Stimulated activated CD4-positive, alpha-beta T cell treated with anti-CD3 and anti-CD28 coated beads, Interleukin-1b, Interleukin-23, amount 100 ng/mL, for 1 hour (primary cell): ENCODE measurements at regions not wholly inside any gene's neighbourhood (a gene's known extent, or its start where the extent isn't known, plus 50 kb on each side); places are given as distances from the start of the nearest gene placed in this dataset.
"Not testable (repeated sequence)": the region's sequence is repeated elsewhere in the genome, so short reads cannot be mapped to it uniquely, and the experiment has no call there.

Experiments
- DNase-seq, 2 donors: peaks; one replicate each; pipeline ENCODE4 v3.0.0-alpha.2; 2020; ENCODE audit warnings: low read depth in 2 of 2

DNA sequence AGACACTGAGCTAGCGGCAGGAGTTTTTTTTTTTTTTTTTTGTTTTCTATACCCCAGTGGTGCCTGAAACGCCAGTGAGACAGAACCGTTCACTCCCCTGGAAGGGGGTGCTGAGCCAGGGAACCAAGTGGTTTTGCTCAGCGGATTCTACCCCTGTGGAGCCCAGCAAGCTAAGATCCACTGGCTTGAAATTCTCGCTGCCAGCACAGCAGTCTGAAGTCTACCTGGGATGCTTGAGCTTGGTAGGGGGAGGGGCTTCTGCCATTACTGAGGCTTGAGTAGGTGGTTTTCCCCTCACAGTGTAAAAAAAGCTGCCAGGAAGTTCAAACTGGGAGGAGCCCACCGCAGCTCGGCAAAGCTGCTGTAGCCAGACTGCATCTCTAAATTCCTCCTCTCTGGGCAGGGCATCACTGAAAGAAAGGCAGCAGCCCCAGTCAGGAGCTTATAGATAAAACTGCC lies 173.0 kb downstream of the DMAC1 start:
- DNase-seq = peak in 1 of 2 donors; percentile 3

DNA sequence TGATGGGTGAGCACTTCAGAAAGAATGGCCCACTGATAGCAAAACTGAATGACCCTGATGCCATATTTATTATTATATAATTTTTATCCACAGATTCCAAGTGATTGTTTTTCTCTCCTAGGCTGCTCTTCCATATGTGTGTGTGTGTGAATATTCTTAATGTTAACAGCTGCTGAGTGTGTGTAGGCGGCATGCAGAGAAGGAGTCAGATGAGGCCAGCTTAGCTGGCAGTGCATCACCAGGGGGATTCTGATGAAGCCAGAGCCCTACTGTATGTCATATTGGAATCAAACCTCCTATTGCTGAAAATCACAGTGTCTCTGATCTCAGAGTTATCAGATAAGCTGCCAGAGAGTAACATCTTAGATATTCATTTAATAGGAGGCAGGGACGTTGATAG lies 177.1 kb downstream of the DMAC1 start:
- DNase-seq = no peak

DNA sequence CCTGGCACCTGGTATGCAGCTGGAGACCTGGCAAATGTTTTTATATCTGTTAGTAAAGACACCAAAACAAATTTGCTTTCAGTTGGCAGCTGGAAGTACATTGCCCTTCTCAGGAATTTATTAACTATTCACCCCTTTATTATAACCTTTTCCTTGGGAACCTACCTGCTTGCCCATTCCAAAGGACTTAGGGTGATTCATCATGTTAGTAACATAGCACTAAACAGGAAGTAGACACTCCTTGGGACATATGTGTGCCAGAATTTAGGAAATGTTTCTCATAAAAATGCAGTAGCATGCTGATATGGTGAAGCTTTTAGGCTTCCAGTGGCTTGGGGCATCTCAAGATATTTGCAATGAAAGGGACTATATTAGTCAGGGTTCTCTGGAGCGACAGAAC lies 184.2 kb downstream of the DMAC1 start:
- DNase-seq = no peak

DNA sequence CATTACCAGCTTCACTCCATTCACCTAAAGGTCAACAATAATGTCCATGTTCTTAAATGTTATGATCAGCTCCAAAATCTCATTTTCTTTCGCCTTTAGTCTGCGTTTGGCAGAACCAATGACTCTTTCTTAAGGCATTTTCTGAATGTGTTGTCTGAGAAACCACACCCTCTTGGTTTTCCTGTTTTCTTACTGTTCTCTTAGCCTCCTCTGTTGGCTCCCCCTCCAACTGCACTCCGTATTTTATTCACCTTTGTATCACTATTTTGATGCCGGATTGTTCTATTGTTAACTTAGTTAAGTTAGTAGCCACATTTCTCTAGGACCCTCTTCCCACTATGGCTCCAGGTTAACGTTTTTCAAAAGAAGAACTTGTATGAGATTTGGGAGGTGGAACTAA lies 185.6 kb downstream of the DMAC1 start:
- no peak for DNase-seq

DNA sequence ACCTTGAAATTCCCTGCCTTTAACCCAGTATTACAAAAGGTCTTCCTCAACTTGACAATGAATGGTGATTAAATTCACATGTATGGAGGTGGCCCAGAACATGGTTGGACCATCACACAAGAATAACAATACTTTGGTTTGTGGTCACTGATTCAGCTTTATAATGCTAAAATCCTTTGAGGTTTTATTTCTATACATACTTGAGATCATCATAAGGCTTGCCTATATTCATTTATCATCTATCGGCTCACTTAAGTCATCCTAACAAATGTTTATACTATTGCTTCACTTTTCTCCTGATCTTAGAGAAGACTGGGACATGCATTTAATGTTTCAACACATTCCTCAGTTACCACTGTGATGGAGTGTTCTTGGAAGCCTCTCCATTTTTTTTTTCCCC lies 191.3 kb downstream of the DMAC1 start:
- DNase-seq = no peak

DNA sequence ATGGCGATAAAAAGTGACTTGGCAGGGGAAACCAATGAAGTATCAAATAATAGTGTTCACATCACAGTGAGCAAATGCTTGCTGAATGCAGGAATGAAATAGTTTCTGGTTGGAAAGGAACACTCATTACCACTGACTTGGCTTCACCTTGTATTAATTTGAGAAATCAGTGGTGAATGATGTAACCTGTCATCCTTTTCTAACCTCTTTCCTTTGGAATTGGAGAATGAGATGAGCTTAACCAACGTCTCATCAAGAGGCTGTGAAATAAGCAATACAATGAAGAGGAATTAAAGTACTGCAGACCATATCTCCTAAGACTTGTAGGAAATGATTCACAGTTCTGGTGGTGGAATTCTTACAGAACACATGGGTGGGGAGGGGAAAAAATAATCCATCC lies 192.2 kb downstream of the DMAC1 start:
- no peak for DNase-seq

DNA sequence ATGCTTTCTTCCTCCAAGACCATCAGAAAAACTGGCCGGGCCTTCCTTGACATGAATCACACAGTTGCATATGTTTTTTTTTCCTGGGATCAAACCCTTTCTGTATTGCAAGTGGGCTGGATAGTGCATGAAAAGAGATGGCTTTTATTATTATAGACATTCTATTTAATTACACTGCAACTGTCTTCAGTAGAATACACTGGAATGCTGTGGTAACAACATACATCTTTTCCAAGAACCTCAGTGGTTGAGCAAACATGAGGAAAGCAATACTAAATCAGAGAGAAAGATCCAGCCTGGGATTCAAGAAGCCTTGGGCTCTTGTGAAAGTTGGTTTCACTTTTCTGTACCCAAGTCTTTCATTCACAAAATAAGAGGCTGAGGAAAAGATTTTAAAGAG lies 193.0 kb downstream of the DMAC1 start:
- no peak for DNase-seq

DNA sequence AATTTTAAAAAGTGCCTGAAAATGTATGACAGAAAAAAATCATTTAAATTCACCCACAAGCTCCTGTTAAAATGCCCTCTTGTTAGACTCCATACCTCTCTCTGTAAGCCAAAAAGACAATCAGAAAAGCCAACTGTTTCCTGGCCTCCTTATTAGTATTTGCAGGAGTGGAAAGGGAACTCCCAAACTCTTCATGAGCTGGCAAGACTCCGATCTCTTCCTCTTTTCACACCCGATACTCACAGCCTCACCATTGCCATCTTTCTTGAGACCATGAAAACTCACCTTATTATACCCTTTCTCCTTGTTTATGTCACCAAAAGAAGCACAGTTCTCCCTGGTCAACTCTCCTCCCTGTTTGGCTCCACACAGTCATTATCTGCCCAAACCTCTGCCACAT lies 197.8 kb downstream of the DMAC1 start:
- DNase-seq = no peak

DNA sequence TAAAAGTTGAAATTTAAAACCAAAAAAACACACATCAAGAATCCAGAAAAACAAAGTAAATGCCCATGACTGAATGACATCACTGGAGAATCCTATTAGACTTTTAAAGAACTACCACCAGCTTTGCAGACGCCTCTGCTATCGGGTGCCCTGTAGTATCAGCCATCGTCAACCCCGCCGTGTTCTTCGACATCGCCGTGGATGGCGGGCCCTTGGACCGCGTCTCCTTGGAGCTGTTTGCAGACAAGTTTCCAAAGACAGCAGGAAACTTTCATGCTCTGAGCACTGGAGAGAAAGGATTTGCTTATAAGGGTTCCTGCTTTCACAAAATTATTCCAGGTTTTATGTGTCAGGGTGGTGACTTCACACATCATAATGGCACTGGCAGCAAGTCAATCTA lies 201.9 kb downstream of the DMAC1 start:
- DNase-seq = no peak

DNA sequence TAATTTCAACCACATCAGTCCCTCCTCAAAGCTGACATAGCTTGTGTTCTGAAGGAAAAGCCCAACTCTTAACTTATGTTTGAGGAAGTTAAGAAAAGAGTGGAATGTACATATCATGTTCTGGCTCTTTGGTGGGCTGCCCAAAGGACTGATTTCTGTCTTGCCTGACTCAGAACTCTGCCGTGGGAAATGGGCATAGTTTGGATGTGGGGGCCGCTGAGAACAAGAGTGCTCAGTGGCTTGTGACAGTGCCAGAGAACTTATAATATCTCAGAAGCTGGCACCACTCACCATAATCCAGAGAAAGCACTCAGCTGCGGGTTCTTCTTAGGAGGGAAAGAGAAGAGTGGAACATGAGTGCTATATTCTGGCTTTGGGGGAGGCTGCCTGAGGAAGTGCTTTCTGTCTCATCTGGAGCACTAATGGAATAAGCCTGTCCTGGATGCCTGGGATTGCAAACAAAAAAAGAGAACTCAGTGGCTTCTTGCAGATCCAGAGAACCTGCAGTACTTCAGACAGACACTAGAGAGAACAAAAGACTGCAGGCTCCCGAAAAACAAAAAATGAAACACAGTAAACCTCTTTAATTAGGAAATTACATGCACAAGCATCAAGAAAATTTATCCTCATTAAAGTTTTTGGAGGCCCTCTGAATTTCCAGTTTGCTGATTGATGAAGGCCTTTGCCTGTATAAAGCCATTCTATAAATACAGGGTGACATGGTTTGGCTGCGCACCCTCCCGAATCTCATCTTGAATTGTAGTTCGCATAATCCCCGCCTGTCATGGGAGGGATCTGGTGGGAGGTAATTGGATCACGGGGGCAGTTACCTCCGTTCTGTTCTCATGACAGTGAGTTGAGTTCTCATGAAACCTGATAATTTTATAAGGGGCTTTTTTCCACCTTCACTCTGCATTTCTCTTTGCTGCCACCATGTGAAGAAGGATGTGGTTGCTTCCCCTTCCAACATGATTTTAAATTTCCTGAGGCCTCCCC lies 207.0 kb downstream of the DMAC1 start:
- DNase-seq = no peak

DNA sequence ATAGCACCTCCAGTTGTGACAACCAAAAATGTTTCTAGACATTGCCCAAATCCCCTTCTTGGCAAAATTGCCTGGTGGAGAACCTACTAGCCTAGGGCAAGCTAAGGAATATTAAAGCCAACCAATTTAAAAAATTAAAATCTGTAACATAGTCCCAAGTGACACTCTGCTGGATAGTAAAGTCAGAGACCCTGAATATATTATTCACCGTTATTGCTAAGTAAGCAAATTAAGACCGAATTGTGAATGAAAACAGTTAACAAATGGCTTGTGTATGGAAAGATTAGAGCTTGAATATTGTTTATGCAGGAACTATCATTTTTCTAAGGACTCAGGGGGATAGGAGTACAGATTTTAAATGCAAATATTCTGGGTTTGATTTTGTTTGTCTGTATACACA lies 208.1 kb downstream of the DMAC1 start:
- no peak for DNase-seq

DNA sequence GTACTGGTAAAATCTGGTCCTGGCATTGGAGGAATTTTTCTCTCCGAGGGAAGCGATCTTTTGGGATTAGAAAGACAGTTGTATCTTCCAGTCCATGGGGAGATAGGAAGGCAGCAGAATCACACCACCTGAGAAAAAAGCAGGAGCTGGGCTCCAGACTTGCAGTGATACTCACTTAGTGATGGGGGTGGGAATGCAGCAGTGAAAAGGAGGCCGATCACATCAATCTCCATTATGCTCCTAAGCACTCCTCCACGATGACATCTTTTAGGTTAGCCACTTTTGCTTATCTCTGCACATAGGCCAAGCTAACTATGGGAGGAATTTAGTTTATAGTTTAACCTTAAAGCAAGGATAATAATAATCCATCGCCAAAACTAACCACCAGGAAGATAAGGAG lies 219.0 kb downstream of the DMAC1 start:
- no peak for DNase-seq

DNA sequence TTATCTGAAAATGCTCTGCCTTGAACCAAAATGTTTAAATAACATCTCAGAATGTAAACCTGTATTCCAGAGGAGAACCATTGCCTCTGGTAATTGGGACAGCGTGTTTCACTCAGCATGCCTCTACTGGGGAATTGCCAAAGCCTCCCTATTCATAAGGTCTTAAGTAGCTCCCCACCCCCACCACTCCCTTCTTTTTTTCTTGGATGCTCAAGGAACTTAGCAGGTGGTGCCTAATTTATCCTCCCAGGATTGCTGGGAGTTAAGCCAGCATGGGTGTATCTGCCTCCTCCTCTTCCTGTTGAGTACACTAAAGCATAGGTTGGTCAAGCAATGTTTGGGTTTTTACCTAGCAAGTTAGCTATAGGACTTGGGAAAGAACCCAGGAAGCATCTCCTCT lies 220.2 kb downstream of the DMAC1 start:
- DNase-seq = no peak

DNA sequence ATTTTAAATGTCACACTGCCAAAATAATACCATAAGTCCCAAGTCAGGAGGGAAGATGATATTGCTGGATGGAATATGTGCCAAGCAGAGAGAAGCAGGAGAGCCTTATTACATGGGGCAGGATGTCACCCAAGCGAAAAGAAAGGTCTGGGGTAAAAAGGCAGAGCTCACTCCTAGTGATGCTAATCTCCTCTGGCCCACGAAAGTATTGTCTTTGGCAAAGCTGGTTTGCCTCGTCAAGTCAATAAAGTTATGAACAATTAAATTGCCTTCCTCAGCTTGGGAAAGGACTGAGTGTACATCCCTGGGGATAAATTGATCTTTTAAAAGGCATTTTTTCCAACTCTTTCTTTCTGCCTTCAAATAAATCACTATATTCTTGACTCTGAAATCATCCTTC lies 220.6 kb downstream of the DMAC1 start:
- no peak for DNase-seq

DNA sequence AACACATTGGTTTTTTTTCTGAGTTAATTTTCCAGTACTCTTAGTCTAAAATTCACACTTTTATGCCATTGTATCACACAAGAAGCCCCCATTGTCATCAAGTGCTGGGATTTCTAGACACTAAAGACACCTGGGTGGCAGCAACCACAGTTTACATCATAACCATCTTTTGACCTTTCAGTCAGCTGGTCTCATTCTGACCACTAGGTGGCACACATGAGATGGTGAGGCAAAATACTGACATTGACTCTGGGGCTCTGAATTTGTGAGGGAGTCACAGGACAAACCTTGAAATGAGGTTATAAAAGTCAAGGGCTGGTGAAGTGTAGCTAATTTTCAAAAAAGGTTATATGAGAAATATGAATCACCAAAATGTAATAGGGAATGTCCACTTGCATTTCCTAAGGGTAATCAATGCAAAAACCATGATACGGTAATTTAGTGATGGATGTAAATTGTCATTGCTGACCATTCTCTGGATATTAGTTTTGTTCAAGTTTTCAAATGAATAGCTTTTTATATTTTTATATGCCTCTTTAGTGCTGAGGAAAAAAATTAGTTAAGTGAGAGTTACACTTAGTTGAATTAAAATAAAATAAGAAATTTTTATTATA lies 229.4 kb downstream of the DMAC1 start:
- DNase-seq = peak; percentile 27 to 39

DNA sequence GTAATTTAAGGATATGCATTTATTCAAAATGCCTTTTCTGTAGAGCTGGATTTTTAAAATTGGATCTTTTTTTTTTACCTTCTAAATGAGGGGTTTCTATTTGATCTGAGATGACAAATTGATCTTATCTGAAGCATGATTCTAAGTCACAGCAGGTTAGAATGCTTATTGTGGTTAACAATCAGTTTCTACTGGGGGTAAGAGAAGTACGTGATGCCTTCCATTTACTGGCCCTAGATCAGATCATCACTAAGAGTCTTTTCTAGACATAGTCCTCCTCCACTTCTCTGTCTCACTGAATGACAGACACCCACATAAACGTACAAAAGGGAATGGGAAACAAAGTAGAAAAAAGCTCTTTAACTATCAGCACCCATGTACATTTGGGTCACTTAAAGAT lies 231.9 kb downstream of the DMAC1 start:
- no peak for DNase-seq

DNA sequence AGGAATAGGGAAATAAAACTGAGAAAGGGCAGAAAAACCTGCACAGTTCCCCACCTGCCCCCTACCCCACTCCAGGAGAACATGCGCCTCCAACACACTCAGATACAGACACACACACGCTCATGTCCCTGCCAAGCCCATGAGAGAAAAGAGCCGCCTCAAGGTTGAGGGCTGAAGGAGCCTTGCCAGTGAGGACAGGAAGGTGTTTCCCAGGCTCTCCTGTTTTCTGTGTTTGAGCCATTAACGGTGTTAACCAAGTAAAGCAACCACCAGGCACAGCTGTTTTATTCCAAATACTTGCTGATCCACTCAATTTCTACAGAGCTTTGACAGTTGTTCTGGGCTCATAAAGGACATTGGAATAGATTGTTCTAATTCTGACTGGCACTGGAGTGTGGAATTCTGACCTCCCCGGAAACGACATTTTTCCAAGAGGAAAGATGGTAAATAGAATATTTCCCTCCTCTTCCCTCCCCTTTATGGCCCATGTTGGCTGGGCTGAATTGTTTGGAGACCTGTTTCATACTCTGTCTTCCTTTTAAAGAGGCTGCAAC lies 238.0 kb downstream of the DMAC1 start:
- DNase-seq = no peak

DNA sequence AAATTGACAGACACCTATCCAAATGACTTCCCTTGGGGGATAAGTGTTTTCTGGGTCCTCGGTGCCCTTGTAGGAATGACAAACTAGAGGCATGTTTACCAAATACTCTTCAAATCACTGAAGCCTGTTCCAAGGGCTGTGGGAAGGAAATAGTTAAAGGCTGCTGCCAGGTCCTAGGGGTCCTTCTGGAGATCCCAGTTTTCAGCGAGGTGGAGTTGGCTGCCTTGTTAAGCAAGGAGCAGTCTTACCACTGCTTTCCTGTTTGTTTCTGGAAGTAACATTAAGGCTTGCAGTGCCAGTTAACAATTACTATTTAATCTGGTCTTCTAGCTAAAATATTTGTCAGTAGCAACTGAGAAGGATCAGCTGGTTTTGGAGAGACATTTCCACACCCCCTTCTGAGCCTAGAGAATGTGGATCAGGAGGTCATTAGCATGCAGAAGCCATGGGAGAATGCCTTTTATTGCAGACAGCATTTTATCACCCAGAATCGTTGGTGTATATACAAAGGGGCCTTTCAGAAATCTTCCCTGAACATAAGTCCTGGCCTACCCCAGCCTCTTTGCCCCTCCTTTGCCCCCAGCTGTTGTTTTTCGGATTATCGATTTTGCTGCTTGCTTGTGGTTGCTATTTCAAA lies 238.8 kb downstream of the DMAC1 start:
- DNase-seq = no peak

DNA sequence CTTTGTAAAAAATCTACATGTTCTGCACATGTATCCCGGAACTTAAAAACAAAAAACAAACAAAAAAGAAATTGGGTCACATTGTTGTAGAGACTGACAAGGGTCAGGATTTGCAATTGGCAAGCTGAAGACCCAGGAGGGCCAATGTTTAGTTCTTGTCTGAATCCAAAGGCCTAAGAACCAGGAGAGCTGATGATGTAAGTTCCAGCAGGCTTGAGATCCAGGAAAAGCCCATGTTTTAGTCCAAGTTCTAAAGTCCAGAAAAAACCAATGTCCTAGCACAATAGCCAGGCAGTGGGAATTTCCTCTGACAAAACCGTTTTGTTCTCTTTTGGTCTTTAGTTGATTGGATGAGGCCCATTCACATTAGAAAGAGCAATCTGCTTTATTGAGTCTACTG lies 244.9 kb downstream of the DMAC1 start:
- no peak for DNase-seq

DNA sequence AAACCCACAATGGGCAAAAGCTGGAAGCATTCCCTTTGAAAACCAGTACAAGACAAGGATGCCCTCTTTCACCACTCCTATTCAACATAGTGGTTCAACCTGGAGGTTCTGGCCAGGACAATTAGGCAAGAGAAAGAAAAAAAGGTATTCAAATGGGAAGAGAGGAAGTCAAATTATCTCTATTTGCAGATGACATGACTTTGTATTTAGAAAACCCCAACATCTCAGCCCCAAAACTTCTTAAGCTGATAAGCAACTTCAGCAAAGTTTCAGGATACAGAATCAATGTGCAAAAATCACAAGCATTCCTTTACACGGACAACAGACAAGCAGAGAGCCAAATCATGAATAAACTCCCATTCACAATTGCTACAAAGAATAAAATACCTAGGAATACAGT lies 246.9 kb downstream of the DMAC1 start:
- not testable (repeated sequence) for DNase-seq

DNA sequence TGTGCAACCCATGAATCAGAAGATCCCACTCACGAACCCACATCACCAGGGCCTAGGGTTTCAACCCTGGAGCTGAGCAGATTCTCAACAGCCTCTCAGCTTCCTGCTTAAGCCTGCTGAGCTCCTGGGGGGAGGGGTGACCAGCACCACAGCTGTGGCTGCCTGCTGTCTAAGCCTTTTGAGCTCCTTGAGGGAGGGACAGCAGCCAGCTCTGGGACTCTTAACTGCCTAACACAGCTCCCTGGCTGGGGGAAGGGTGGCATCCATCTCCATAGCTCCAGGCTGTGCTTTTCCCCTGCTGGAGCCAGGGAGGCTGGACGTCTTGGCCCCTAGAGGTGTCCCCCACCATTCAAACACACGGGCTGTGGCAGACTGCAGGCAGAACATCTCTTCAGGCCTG lies 250.3 kb downstream of the DMAC1 start:
- DNase-seq = no peak

DNA sequence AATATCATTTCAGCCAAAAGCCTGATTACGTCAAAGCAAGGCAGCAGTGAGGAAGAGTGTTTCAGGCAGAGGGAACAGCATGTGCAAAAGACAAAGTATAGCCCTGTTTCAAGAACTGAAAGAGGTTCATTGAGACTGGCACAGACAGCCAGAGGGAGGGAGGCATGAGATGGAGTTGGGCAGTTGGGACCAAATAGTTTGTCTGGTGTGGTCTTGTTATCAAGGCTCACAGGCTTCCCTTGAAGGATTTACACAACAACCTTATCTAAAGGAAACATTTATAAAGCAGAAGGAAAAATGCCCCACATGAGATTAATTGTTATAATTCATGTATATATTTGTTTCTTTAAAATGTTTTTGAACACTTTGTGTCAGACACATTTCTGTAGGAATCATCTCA lies 253.3 kb downstream of the DMAC1 start:
- DNase-seq = no peak
